ENCODE measurements at regions not wholly inside any gene's neighbourhood (a gene's known extent, or its start where the extent isn't known, plus 50 kb on each side); places are given as distances from the start of the nearest gene placed in this dataset.

- Histone ChIP-seq H3K14ac (ENCODE audit: insufficient read depth, low read length) (no peak overlapping the region), H3K23ac (ENCODE audit: insufficient read length, low read depth, low read length) (no peak overlapping the region), H3K79me2 (ENCODE audit: insufficient read depth, low read length) (no peaks in the 10 kb centered on the region), H3K56ac (ENCODE audit: insufficient read length, low read depth, low read length) (no peak overlapping the region), H3K23me2 (ENCODE audit: insufficient read length, low read depth, low read length, poor library complexity, severe bottlenecking) (no peaks in the 10 kb centered on the region), H2BK12ac (ENCODE audit: insufficient read length, low read depth, low read length) (no peak overlapping the region), H3K4me1 (ENCODE audit: insufficient read depth, low read length) (no peaks in the 10 kb centered on the region; the same call in 1 of the 2 replicates), H3K79me1 (ENCODE audit: insufficient read depth, low read depth, low read length, poor library complexity, severe bottlenecking) (no peaks in the 10 kb centered on the region), H3K18ac (ENCODE audit: insufficient read length, low read depth, low read length) (no peak overlapping the region), H3T11ph (ENCODE audit: low read length) (no peak overlapping the region), H2BK5ac (ENCODE audit: insufficient read length, low read length) (no peak overlapping the region), H3K27me3 (ENCODE audit: insufficient read depth, low read length) (no peaks in the 10 kb centered on the region), H3K9me3 (ENCODE audit: control insufficient read depth, low read depth, low read length) (no peaks in the 10 kb centered on the region), H4K8ac (replicated peaks; ENCODE audit: insufficient read length, low read depth, low read length) (no peak overlapping the region), H4K5ac (ENCODE audit: insufficient read length, low read depth, low read length) (no peak overlapping the region), H4K20me1 (ENCODE audit: control insufficient read depth, insufficient read depth, insufficient read length) (no peaks in the 10 kb centered on the region), H3K4ac (ENCODE audit: low read depth, low read length) (no peak overlapping the region), H2BK120ac (ENCODE audit: low read depth, low read length, poor library complexity, severe bottlenecking) (no peak overlapping the region), H4K91ac (ENCODE audit: insufficient read length, low read depth, low read length) (no peak overlapping the region), H2BK15ac (ENCODE audit: low read depth, low read length) (no peak overlapping the region), H2BK20ac (ENCODE audit: low read depth, low read length, poor library complexity, severe bottlenecking) (no peak overlapping the region), H2AFZ (ENCODE audit: low read length) (no peak overlapping the region), H3K4me2 (ENCODE audit: insufficient read depth, insufficient read length, low read length) (no peak overlapping the region), H3K9ac (ENCODE audit: extremely low read depth, insufficient read length, low read length) (no peak overlapping the region), H2AK5ac (ENCODE audit: insufficient read length, low read length) (no peak overlapping the region), H3K27ac (ENCODE audit: insufficient read length, low read depth, low read length) (no peak overlapping the region)
- H3K4me1 Mint-ChIP-seq = peaks cover 8 to 9% of the 10 kb centered on the region in 2 experiments
- H3K9me3 Mint-ChIP-seq = no peaks in the 10 kb centered on the region
- no peaks in the 10 kb centered on the region; the same call in 1 of the 2 replicates for H3K27me3 Mint-ChIP-seq (ENCODE audit: low read depth)
- TF ChIP-seq CTCF (conservative IDR thresholded peaks at IDR 0.05) = no peak
- no peaks in the 10 kb centered on the region; a peak in 1 of 7 replicates for H3K36me3 Mint-ChIP-seq (ENCODE audit: insufficient read depth in 1 of 3, low read depth in 3 of 3)
- H3K27ac Mint-ChIP-seq = no peak overlapping the region
- no peak overlapping the region for H3K4me3 Mint-ChIP-seq
- no CpG with 5 or more reads among the region's 4 CpGs for WGBS (ENCODE audit: extremely low coverage, insufficient read length, low lambda C conversion rate)
- no peak for DNase-seq
Observed at GRCh38 chr6:125662296-125662695, 87.1 kb upstream of the HEY2 start.
